GM12878 (cell line): ENCODE measurements at regions not wholly inside any gene's neighbourhood (a gene's known extent, or its start where the extent isn't known, plus 50 kb on each side); places are given as distances from the start of the nearest gene placed in this dataset.

Experiments
- BHLHE40 ChIP-seq, 2 experiments: fragments of 450-650 bp in 1 of 2; IDR thresholded peaks; 2 replicates each; pipeline ENCODE4 v1.6.1; 2011 to 2017; ENCODE audit warnings: low read depth in 2 of 2, borderline replicate concordance in 1 of 2, improper control_type of control experiment in 1 of 2, low read length in 1 of 2, mild to moderate bottlenecking in 1 of 2
- RBBP5 ChIP-seq: fragments of 200-600 bp; sonication (generic); conservative IDR thresholded peaks from 2 replicates; pipeline ENCODE4 v1.6.1; 2016
- SMC3 ChIP-seq: IDR thresholded peaks from 2 replicates; pipeline ENCODE4 v1.6.1; 2011; ENCODE audit warnings: low read length, improper control_type of control experiment, borderline replicate concordance
- SRF ChIP-seq, 2 experiments: IDR thresholded peaks; 2 replicates each; pipeline ENCODE4 v1.6.1; 2011; ENCODE audit warnings: low read depth in 2 of 2, low read length in 2 of 2, mild to moderate bottlenecking in 1 of 2, moderate library complexity in 1 of 2
- TF ChIP-seq, protein P1 (sequence below): IDR thresholded peaks from 2 replicates; pipeline ENCODE4 v1.6.1; 2012; ENCODE audit warnings: improper control_type of control experiment, low read depth, low read length; ENCODE audit not compliant: insufficient replicate concordance
- TF ChIP-seq, protein P2 (sequence below): IDR thresholded peaks from 2 replicates; pipeline ENCODE4 v1.6.1; 2011; ENCODE audit warnings: mild to moderate bottlenecking, low read depth, low read length, moderate library complexity; ENCODE audit not compliant: insufficient replicate concordance

DNA sequence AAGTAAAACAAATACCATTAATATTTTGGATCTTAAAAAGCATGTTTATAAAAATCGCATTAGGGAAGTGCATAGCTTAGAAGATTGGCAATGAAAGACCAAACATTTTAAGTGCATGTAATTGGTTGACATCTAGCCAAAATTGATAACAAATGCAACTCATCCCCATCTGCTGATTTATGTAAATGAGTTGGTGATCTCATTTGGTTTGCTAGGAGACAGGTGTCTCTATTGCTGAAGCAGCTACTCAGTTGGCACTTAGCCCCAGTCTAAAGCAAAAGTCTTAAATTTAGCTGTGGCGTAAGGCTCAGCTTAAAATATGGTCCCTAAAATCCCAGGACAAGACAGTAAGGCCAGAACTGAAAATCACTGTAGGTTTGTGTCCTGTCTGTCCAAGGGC lies 113.5 kb upstream of the CHL1 start:
- TF ChIP-seq SRF (IDR thresholded peaks at IDR 0.05; ENCODE audit: low read depth in 2 of 2, low read length in 2 of 2) = no peak
- no peak for TF ChIP-seq RBBP5
- TF ChIP-seq BHLHE40 (IDR thresholded peaks at IDR 0.05; ENCODE audit: borderline replicate concordance in 1 of 2, low read depth in 2 of 2, low read length in 1 of 2) = no peak
- TF ChIP-seq SMC3 = no peak
- TF ChIP-seq, protein P1, sequence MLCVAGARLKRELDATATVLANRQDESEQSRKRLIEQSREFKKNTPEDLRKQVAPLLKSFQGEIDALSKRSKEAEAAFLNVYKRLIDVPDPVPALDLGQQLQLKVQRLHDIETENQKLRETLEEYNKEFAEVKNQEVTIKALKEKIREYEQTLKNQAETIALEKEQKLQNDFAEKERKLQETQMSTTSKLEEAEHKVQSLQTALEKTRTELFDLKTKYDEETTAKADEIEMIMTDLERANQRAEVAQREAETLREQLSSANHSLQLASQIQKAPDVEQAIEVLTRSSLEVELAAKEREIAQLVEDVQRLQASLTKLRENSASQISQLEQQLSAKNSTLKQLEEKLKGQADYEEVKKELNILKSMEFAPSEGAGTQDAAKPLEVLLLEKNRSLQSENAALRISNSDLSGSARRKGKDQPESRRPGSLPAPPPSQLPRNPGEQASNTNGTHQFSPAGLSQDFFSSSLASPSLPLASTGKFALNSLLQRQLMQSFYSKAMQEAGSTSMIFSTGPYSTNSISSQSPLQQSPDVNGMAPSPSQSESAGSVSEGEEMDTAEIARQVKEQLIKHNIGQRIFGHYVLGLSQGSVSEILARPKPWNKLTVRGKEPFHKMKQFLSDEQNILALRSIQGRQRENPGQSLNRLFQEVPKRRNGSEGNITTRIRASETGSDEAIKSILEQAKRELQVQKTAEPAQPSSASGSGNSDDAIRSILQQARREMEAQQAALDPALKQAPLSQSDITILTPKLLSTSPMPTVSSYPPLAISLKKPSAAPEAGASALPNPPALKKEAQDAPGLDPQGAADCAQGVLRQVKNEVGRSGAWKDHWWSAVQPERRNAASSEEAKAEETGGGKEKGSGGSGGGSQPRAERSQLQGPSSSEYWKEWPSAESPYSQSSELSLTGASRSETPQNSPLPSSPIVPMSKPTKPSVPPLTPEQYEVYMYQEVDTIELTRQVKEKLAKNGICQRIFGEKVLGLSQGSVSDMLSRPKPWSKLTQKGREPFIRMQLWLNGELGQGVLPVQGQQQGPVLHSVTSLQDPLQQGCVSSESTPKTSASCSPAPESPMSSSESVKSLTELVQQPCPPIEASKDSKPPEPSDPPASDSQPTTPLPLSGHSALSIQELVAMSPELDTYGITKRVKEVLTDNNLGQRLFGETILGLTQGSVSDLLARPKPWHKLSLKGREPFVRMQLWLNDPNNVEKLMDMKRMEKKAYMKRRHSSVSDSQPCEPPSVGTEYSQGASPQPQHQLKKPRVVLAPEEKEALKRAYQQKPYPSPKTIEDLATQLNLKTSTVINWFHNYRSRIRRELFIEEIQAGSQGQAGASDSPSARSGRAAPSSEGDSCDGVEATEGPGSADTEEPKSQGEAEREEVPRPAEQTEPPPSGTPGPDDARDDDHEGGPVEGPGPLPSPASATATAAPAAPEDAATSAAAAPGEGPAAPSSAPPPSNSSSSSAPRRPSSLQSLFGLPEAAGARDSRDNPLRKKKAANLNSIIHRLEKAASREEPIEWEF = no peak
- TF ChIP-seq, protein P2, sequence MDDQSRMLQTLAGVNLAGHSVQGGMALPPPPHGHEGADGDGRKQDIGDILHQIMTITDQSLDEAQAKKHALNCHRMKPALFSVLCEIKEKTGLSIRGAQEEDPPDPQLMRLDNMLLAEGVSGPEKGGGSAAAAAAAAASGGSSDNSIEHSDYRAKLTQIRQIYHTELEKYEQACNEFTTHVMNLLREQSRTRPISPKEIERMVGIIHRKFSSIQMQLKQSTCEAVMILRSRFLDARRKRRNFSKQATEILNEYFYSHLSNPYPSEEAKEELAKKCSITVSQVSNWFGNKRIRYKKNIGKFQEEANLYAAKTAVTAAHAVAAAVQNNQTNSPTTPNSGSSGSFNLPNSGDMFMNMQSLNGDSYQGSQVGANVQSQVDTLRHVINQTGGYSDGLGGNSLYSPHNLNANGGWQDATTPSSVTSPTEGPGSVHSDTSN = no peak
